NCI-H345 treated with DMSO at 0.1 percent for 48 hours (cell line): ENCODE measurements at regions not wholly inside any gene's neighbourhood (a gene's known extent, or its start where the extent isn't known, plus 50 kb on each side); places are given as distances from the start of the nearest gene placed in this dataset.
"Not testable (repeated sequence)": the region's sequence is repeated elsewhere in the genome, so short reads cannot be mapped to it uniquely, and the experiment has no call there.

ENCODE experiments used
- DNase-seq: peaks from one replicate; lab custom pipeline; 2025; ENCODE audit not compliant: unreplicated experiment; lab: John Stamatoyannopoulos, UW

GRCh38 chr17:63075969-63076368 lies 109.9 kb downstream of the TANC2 start:
- DNase-seq, result no peak

DNA sequence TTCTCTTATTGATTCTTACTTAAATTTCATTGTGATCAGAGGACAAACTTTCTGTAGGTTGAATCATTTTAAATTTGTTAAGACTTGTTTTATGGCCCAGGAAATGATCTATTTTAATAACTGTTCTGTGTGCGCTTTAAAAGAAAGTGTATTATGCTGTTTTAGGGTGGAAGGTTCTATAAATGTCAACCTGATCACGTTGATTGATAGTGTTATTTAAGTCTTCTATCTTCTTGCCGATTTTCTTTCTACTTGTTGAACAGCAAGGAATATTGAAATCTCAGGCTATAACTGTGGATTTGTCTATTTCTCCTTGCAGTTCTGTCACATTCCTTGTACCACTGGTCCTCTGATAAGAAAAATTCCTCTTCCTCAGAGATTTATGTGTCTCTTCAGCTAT lies 112.7 kb downstream of the TANC2 start:
- no peak for DNase-seq

DNA sequence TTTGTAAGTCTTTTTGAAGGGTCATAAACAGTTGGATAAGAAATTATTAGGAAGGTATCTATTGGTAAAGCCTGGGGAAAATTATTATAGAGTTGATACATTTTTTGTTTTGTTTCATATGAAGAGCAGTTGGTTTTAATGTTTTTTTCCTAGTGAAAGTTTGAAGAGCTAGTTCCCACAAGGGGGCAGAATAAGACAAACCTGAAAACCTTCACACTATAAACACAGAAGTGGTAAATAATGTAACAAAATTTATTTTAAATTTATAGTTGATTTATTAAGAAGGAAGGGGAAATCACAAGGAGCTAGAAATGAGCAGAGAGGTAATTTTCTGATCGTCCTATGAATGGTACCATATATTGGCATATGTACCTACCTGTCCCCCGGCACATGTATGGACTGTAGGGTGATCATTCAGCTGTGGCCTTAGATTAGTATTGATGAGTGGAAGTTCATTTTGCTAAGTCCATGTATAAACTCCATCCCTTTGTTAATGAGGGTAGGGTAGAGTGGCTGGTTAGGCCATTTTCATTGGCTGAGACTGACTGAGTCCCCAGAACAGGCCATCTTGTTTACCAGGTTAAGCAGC lies 116.3 kb downstream of the TANC2 start:
- DNase-seq, result no peak

GRCh38 chr17:63082952-63083351 lies 116.9 kb downstream of the TANC2 start:
- no peak for DNase-seq

GRCh38 chr17:63086483-63087185 lies 120.6 kb downstream of the TANC2 start:
- no peak for DNase-seq

GRCh38 chr17:63090358-63091114 lies 124.5 kb downstream of the TANC2 start:
- DNase-seq, result not testable (repeated sequence)

DNA sequence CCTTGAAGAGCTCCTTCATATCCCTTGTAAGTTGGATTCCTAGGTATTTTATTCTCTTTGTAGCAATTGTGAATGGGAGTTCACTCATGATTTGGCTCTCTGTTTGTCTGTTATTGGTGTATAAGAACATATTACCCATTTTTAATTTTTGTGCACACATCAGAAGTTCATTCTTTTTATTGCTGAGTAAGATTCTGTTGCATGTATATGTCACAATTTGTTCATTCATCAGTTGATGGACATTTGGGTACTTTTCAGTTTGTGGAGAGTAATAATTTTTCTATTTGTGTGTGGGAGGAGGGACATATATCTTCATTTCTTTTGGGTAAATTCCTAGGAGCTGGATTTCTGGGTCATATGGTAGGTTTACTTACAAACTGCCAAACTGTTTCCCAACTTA lies 125.9 kb downstream of the TANC2 start:
- DNase-seq, result not testable (repeated sequence)

- DNase-seq, result no peak
Observed at GRCh38 chr17:63094631-63095030, 128.6 kb downstream of the TANC2 start.

DNA sequence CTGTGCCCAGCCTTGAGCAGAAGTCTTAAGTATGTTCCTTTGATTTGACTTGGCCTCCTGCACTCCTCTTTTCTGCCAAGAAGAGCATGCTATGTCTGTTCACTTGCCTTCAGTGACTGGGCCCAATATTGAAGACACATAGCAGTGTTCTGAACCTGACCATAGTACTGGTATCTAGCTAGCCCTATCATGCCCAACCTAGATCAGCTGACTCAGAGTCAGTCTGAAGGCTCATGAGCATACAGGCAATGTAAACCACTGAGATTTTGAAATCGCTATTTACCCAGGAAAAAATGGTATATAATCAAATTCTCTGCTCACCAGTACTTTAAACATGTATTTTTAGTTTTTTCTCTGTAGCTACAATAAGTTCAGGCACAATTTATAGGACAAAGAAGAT lies 129.4 kb downstream of the TANC2 start:
- no peak for DNase-seq

DNA sequence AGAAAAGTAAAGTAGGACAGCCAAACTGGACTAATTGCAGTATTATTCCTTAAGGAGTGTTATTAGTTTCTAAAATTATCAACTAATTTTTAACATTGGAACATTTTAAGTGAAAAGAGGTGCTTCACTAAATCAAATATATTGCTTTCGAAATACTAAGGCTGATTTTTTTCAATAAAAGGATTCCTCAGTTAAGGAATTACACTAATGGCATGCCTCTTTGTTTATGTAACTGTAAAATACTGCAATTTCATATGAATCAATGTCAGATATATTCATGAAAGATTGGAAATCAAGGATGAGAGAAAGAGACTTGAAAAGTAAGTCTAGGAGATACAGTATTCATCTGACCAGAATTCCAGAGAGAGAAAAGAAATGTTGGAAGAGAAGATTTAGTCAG lies 129.8 kb downstream of the TANC2 start:
- no peak for DNase-seq

GRCh38 chr17:63096426-63096825 lies 130.4 kb downstream of the TANC2 start:
- no peak for DNase-seq

- no peak for DNase-seq
Observed at GRCh38 chr17:63099425-63099824, 133.4 kb downstream of the TANC2 start.

DNA sequence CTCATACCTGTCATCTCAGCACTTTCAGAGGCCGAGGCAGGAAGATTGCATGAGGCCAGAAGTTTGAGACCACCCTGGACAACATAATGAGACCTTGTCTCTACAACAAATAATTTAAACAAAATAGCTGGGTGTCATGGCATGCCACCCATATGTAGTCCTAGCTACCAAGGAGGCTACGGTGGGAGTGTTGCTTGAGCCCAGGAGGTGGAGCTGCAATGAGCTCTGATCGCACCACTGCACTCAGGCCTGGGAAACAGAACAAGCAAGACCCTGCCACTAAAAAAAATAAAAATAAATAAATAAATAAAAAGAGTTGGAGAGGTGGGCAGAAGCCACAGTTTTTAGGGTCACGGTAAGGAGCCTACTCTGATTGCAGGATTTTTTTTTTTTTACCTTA lies 136.0 kb downstream of the TANC2 start:
- no peak for DNase-seq

DNA sequence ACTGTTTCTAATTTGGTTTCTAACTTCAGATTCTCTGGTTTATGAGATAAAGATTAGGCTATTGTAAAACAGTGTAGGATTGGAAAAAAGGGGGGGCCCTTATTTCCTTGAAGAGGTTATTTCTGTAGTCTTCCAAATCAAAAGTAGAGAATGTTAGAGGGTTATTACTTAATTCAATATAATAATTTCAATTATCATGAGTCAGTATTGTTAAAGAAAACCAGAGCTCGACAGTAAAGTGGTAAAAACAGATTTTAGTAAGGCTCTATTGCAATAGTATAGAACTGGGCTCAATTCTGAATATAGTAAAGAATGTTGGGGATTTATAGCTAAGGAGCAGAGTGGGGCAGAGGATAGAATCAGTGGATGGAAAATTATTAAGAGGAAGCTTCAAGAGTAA lies 140.0 kb downstream of the TANC2 start:
- DNase-seq, result no peak

DNA sequence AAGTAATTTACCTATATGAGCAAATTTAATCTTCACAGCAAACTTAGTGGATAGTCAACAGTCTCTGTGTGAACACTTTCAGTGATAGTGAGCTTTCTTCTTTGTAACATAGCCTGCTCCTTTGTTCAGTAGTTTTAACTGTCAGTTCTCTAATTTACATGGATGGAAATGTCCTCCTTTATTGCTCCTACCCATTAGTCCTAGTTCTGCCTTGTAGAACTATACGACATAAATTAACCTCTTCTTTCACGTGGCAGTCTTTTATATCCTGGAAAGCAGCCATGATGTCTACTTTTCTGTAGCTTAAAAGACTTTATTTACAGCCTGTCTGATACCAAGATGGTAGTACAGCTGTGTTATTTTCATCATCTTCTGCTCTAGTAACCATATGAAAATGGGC lies 143.6 kb downstream of the TANC2 start:
- DNase-seq, result no peak

GRCh38 chr17:63113167-63113566 lies 147.1 kb downstream of the TANC2 start:
- DNase-seq, result no peak

DNA sequence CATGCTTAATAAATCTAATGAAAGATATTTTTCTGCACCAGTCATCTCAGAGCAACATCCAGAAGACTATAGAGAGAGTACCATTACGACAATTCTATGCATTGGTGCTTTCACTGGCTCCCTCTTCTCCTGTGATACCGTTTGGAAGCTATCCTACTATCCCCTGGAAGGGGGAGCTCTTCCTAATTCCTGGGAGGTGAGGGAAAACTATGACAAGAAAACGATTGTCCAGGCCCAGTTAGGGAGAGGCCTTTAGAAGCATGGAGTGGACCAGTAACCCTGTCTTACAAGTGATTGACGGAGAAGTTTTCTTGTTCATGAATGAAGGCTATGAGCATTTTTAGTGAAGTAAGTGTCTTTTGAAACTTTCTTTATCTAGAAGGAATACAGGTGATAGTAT lies 150.2 kb downstream of the TANC2 start:
- DNase-seq, result no peak

DNA sequence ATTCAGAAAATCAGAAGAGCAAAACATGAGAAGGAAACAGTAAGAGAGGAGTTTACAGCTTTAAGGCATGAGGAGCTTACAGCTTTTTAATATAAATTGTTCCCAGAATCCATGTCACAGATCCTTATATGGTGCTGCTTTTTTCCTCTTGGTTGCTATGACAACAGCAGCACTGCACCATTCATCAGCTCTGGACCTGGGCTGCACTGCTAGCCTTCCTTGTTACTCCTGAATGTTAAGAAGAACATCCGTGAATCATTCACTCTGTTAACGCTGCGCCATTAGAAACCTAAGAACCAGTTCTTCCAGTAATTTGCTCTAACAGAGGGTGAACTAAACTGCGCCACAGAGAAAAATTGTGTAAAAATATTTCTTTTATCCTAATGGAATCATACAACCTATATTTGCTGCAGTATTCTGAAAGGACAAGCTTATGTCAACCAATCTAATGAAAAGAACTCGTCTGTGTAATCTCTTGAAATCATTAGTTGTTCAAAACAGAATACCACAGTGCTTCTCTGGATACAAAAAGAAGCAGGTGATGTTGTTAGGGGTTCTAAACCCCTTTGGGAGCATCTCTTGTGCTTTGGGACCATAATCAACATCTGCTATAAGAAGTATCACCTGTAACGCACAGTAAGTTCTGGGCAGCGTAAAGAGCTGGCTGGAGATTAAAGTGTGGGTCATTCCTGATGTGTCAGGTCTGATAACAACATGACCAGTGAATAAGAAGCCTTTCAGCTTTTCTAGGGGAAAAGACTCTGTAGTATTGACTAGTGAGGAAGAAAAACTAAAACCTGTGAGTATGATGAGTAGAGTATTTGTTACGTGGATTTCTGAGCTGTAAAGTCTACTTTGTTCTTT lies 151.2 kb downstream of the TANC2 start:
- no peak for DNase-seq

DNA sequence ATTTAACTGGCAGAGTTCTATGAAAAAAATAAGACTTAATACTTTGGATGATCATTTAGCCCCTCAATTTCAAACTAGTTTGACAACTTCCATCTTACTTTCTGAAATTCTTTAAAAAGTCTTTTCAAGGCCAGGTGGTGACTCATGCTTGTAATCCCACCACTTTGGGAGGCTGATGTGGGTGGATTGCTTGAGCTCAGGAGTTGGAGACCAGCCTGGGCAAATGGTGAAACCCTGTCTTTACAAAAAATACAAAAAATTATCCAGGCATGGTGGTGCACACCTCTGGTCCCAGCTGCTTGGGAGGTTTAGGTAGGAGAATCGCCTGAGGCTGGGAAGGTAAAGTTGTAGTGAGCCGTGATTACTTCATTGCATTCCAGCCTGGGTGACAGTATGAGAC lies 154.4 kb downstream of the TANC2 start:
- no peak for DNase-seq

DNA sequence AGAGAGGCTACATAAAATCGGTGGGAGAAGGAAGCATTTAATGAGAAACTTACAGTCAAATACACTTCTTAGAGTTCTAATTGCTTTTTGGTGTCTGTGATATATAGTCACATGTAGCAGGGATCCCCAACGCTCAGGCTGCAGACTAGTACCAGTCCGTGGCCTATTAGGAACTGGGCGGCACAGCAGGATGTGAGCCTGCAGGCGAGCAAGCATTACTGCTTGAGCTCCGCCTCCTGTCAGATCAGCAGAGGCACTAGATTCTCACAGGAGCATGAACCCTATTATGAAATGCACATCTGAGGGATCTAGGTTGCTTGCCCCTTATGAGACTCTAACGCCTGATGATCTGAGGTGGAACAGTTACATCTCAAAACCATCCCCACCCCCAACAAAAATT lies 158.5 kb downstream of the TANC2 start:
- DNase-seq, result no peak

- DNase-seq, result no peak
Observed at GRCh38 chr17:63124958-63125357, 158.9 kb downstream of the TANC2 start.
